Renal cortex interstitium (tissue), 11 donors: ENCODE measurements at regions not wholly inside any gene's neighbourhood (a gene's known extent, or its start where the extent isn't known, plus 50 kb on each side); places are given as distances from the start of the nearest gene placed in this dataset.
"Not testable (repeated sequence)": the region's sequence is repeated elsewhere in the genome, so short reads cannot be mapped to it uniquely, and the experiment has no call there.

ENCODE experiments used
- DNase-seq, 11 donors: peaks; one replicate each; pipeline ENCODE4 v3.0.0-alpha.2; 2013; ENCODE audit warnings: low read depth in 9 of 11, low spot score in 4 of 11; ENCODE audit errors: extremely low read depth in 1 of 11

GRCh38 chr3:186456731-186457191, 87.4 kb downstream of the CRYGS start:
- no peak for DNase-seq

GRCh38 chr3:186454881-186455703, 89.1 kb downstream of the CRYGS start:
- no peak for DNase-seq

GRCh38 chr3:186453531-186453930, 90.6 kb downstream of the CRYGS start:
- no peak for DNase-seq

- DNase-seq = no peak
Measured at GRCh38 chr3:186452517-186452916, 90.5 kb upstream of the DGKG start.

- no peak for DNase-seq
Measured at GRCh38 chr3:186451371-186451770, 89.3 kb upstream of the DGKG start.

- no peak for DNase-seq
Measured at GRCh38 chr3:186444974-186445373, 82.9 kb upstream of the DGKG start.

- no peak for DNase-seq
Measured at GRCh38 chr3:186444288-186444687, 82.3 kb upstream of the DGKG start.

GRCh38 chr3:186442979-186443378, 80.9 kb upstream of the DGKG start:
- DNase-seq = not testable (repeated sequence)

- DNase-seq = no peak
Measured at GRCh38 chr3:186442162-186442561, 80.1 kb upstream of the DGKG start.

- DNase-seq = no peak
Measured at GRCh38 chr3:186440891-186441290, 78.9 kb upstream of the DGKG start.

- no peak for DNase-seq
Measured at GRCh38 chr3:186439725-186440124, 77.7 kb upstream of the DGKG start.

- DNase-seq = not testable (repeated sequence)
Measured at GRCh38 chr3:186435332-186435731, 73.3 kb upstream of the DGKG start.

GRCh38 chr3:186432944-186433732, 71.1 kb upstream of the DGKG start:
- DNase-seq = no peak

GRCh38 chr3:186432189-186432588, 70.2 kb upstream of the DGKG start:
- peak in 1 of 11 donors; percentile 51 for DNase-seq

GRCh38 chr3:186427627-186428281, 65.7 kb upstream of the DGKG start:
- DNase-seq = no peak

GRCh38 chr3:186425788-186426730, 64.0 kb upstream of the DGKG start:
- no peak for DNase-seq

GRCh38 chr3:186421946-186422345, 59.9 kb upstream of the DGKG start:
- DNase-seq = no peak

GRCh38 chr3:186418671-186419145, 56.7 kb upstream of the DGKG start:
- no peak for DNase-seq

- DNase-seq = no peak
Measured at GRCh38 chr3:186417791-186418190, 55.8 kb upstream of the DGKG start.
